ENCODE measurements at regions not wholly inside any gene's neighbourhood (a gene's known extent, or its start where the extent isn't known, plus 50 kb on each side); places are given as distances from the start of the nearest gene placed in this dataset.

DNA sequence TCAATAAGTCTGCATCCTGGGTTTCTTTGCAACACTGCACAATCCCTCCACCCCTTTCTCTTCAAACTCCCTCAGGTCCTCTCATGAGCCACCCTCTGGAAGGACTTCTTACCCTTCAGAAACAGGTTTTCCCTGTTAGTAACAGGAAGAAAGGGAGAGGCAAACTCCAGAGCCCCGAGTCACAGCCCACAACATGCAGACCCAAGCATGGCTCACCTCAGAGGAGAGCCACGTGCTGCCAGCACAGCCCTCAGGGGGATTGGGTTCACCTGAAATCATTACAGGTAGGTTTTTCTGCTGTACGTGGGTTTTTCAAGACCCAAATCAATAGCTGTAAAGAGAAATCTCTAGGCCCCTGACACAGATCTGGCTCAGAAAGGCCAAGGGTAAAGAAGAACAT lies 359.7 kb upstream of the ATP10A start:
- TF ChIP-seq POLR2A (IDR thresholded peaks at IDR 0.05; ENCODE audit: low read depth, low read length) (no peak), TAF1 (IDR thresholded peaks at IDR 0.05; ENCODE audit: low read depth, low read length) (no peak), POLR2AphosphoS5 (IDR thresholded peaks at IDR 0.05; ENCODE audit: low read depth, low read length) (no peak)

All from GM12891 (cell line).